Stimulated activated CD8-positive, alpha-beta memory T cell treated with anti-CD3 and anti-CD28 coated beads, Interleukin-4, amount 100 ng/mL, for 1 hour (primary cell): ENCODE measurements at regions not wholly inside any gene's neighbourhood (a gene's known extent, or its start where the extent isn't known, plus 50 kb on each side); places are given as distances from the start of the nearest gene placed in this dataset.
"Not testable (repeated sequence)": the region's sequence is repeated elsewhere in the genome, so short reads cannot be mapped to it uniquely, and the experiment has no call there.

ENCODE experiments used
- DNase-seq, 2 donors: peaks; one replicate each; pipeline ENCODE4 v3.0.0-alpha.2; 2020; ENCODE audit warnings: low read depth in 2 of 2, low spot score in 1 of 2

DNA sequence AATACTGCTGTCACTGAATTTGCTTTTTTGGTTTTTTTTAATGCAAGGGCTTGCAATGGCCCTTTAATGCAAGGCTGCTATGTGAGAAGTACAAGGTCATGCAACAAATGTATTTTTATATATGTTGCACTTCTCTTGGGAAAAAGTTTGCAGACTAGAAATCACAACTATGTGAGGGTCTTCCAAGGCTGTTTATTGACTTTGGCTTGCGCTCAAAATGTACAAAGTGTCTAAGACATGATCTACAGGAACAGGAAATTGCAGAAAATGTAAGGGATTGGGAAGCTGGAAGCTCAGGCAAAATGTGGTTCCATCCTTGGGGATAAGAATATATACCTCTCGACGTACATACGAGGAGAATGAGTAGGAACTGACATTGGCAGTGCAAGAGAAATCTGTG lies 92.2 kb upstream of the F13A1 start:
- DNase-seq, result no peak

DNA sequence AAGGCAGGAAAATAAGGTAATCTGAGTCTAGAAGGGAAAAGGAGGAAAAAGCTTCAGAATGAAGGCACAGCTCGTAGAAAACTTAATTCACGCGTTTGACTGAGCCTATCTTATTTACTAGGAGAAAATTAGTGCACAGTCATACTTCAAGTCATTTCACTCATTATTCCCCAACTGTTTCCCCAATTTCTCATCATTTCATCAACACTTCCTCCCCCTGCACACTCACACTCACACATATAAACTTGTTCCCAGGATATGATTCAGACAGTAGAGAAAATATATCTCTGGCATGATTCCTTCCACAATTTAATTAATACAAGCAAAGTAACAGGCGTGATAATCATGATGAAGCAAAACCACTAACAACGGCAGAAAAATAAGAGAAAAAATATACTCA lies 94.5 kb upstream of the F13A1 start:
- DNase-seq, result no peak

DNA sequence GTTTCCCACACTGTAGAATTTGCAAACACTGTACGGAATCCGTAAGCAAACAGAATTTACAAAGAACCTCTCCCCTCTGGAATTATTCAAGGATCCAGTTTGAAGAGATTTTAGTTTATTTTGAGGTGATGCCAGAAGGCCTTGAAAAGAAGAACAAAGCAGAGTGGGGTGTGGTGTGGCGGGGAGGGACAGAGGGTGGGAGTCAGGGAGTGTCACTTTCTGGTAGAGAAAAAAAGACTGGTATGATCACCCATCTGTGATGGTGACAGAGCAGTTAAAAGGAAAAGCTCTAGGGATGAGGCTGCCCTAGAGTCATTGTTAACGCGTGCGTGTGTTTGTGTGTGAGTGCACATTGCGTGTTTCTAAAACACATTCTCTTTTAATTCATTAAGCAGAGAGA lies 97.0 kb upstream of the F13A1 start:
- no peak for DNase-seq

DNA sequence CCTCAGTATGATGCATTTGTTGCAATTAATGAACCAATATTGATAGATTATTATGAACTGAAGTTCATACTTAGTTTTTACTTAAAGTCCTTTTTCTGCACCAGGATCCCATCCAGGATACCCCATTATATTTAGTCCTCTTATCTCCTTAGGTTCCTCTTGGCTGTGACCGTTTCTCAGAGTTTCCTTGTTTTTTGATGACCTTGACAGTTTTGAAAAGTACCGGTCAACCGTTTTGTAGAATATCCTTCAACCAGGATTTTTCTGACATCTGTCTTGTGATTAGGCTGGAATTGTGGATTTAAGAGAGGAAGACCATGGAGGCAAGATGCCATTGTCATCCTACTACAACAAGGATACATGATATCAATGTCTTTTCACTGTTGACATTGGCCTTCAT lies 98.0 kb upstream of the F13A1 start:
- no peak for DNase-seq

DNA sequence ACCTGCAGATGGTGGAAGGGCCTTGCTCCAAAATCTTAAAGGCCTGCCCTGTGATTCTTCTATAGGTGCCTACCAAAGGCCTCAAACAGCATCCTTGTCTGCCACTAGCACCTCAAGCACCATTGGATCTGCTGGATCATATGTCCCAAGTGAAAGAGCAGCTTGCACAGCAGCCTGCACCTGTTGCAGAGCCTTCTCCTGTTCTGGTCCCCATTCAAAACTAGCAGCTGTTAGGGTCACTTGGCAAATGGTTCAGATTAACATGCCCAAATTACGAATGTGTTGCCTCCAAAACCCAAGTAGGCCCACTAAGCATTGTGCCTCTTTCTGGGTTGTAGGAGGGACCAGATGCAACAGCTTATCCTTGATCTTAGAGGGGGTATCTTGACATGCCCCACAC lies 99.6 kb upstream of the F13A1 start:
- no peak for DNase-seq

DNA sequence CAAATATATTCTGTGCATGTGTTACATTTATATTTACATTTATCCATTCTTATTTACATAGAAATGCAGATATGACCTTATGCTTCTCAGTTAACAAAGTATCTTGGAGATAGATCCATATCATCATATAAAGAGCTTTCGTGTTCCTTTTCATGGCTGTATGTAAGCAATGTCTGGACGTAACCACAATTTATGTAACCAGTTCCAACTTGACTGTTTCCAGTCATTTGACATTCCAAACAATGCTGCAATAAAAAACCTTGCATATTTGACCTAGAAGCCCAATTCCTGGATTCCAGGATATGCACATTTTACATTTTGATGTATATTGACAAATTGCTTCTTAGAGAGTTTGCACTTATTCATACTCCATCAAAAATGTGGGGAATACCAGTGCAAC lies 113.7 kb upstream of the F13A1 start:
- no peak for DNase-seq

DNA sequence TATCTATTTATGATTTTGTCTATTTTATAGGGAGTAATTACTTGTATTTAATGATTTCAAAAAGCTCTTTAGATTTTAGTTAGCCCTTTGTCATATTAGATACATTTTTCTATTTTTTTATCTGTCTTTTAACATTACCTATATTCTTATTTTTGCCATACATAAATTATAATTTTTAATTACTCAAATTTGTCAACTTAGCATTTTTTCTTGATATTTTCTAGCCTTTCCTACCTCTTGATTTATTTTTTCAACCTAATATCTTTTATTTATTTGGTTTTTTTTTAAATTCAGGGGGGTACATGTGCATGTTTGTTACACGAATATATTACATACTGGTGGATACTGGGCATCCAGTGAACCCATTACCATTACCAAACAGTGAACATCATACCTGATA lies 114.3 kb upstream of the F13A1 start:
- DNase-seq, result no peak

DNA sequence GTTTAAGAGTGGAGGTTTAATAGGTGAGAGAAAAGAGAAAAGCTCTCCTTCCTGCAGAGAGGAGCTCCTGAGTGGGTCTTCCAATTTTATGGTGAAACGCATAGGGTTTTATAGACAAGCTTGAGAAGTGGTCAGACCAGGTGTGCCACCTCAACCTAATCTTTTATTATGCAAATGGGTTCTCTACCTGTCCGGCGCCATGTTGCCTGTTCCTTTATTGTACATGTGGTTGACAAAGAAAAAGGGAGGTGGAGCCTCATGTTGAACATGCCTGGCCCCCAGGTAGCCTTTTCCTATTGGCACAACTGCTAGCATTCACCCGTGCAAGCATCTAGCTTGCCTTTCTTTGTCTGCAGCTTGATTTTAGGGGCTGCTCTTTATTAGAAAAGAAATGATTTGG lies 115.9 kb upstream of the F13A1 start:
- no peak for DNase-seq

DNA sequence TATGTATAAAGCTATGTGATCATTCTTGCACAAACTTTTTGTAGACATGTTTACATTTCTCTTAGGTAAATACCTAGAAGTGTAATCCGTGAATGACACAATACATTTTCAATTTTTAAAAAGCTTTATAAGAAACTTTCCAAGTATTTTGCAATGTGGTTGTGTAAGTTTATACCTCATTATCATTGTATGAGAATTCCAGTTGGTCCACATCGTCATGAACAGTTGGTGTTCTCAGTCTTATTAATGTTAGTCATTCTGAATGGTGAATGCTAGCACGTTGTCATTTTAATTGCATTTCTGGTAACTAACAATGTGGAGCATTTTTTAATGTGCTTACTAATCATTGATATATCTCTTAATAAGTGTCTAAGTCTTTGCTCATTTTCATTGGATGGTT lies 116.5 kb upstream of the F13A1 start:
- DNase-seq, result no peak

DNA sequence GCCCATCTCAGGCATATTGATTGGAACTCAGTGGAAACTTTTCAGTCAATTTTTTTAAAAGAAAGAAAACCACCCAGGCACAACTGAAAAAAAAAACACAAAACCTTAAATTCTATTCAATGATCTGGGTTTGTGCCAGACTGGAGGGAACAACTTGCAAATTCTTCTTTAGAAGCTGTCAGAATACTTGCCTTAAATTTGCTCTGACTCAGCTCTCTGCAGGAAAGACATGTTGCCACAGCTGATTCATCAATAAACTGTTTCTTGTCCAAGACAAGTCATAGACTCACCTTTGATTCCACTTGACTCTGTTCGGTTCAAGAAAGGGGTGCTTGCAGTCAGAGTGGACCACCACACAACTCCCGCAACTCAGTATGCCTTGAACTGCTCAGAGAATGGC lies 117.8 kb upstream of the F13A1 start:
- no peak for DNase-seq

DNA sequence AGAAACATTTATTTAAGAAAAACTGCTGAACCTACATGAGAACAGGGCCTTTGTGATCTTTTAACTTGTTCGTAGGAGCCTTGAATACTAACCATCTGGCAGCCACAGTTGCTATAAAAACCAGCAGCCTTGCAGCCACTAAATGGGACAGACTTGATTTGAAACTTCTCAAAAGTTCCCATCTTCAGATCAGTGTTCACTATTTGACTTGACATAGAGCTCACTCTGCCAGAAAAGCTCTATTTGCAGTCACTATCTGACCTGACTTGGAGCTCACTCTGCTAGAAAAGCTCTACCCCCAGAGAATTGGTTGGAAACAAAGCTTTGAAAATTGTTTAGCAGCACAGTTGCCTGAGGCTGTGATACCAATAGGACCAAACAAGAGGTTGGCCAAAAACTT lies 119.3 kb upstream of the F13A1 start:
- no peak for DNase-seq

DNA sequence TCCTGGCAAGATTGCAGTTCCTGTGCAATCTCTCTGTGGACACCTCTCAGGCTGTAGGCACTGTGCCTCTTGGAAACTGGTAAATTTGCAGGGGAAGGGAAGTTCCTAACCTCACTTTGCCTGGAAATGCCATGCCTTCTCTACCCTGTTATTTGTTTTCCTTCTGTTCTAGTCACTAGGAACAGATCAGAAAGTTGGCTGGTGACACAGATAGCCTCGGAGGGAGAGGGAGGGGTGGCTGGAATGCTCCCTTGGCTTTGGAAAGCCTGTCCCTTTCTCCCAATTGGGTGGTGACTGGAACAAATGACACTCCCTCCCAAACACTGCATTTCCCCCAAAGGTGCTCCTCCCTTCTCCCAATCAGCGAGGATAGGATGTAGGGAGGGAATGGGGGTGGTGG lies 131.5 kb upstream of the F13A1 start:
- DNase-seq, result no peak

DNA sequence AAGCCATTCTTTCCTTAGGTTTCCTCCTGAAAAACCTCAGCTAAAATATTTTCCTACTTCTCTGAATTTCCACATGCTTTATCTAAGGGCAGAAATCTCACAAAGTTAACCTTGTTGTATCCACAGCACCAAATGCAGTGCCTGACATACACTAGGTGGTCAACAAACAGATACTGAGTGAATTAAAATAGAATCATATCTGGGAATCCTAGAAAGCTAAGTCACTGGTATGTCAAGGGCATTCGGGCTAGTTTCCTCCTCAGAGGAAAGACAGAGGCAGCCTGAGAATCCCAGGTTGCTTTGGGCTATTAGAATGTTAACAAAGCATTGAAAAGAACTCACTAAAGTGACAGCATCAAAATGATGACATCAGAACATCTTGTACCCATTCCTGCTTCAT lies 132.7 kb upstream of the F13A1 start:
- no peak for DNase-seq

DNA sequence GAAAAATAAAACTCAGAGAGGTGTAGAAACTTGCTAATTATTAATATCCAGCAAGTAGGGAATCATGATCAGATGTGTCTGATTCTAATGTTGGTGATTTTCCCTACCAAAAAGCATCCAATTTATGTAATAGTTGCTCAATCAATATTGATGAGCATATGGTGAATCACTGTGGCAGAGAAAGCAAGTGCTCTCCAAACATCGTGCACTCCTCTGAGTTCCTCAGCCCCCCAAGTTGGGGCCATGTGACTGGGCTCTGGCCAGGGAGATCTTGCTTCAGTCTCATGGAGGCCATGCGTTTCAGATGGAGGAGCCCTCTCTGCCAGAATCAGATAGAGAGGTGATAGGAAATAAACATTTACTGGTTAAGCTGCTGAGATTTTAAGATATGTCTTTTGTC lies 133.2 kb upstream of the LY86 start:
- DNase-seq, result no peak

DNA sequence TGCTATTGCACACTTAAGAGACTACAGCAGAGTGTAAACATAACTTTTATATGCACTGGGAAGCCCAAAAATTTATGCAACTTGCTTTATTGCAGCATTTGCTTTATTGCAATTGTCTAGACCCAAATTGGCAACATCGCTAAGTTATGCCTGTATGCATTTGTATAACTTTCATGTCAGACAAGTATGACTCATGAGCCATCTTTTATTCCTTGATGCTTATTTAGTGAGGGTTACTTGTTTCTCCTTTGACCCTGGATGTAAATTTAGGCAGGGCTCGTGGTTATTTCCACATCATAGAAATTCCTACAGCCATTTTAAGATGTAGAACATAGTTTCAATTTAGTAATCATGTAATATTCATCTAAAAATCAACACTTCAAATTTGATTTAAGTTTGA lies 130.3 kb upstream of the LY86 start:
- DNase-seq, result no peak

DNA sequence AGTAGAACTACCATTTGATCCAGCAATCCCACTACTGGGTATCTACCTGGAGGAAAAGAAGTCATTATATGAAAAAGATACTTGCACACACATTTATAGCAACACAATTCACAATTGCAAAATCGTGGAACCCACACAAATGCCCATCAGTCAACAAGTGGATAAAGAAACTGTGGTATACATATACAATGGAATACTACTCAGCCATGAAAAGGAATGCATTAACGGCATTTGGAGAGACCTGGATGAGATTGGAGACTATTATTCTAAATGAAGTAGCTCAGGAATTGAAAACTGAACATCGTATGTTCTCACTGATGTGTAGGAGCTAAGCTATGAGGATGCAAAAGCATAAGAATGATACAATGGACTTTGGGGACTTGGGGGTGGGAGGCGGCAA lies 128.6 kb upstream of the LY86 start:
- DNase-seq, result not testable (repeated sequence)

DNA sequence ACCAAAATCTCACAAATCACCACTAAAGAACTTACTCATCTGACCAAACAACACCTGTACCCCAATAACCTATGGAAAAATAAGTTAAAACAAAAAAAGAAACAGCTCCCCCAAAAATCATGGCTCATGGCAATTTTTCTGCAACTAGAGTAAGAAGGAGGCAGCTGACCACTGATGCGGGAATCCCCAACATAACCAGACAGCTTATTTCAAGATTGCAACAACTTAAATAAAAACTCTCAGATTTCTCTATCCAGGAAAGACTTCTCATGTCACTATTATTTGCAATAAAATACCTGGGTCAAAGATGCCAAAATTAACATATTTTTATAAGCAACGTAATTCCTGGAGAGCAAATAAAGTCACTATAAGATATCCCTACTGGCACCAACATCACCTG lies 128.1 kb upstream of the LY86 start:
- no peak for DNase-seq

DNA sequence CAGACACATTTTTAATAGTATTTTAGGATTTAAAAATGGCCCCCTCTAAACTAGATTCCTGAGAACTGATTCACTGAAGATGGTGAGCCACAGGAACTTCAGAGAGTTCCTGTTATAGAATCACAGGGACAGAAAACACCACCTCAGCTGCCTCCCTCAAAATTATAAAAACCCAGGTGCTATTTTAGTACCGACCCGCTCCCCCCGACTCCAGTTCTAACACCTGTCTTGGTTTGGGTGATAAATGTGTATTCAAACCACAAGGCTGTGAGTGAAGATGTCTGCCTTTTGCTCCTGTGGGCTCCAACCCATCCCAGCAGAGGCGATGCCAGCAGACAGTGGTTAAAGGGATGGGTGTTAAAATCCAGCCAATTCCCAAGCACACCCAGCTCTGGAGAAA lies 127.4 kb upstream of the LY86 start:
- DNase-seq, result no peak

DNA sequence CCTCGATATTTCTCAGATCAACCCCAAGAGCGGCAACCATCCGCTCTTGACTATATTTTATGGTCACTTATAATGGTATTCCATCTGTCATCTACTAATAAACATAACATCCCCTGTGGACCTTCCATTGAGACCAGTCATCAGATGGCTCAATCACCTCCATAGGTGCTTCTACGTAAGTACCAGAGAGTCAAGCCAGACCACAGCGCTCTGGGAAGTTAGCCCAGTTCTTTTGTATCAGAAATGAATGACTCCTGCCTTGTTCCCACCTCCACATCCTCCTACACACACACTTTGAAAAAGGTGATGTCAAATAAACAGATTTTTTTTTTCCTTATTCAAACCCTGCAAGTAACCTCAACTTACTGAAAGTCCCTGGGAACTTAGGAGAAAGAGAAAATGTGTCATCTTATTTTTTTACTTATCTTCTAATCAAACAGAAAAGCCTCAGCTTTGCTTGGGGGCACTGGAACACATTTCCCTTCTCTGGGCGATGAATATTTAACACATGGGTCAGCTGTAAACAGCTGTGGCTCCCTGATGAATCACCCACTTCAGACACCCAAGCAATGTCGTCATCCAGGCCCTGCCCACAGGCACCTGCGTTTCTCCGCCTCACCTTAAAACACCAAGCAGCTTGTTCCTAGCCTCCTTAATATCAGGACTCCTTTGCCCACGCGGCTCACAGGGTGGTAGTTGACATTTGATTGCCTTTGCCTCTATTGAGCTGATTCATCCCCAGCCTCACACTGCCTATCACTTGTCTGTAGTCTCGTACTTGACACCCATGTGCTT lies 121.4 kb upstream of the LY86 start:
- no peak for DNase-seq

DNA sequence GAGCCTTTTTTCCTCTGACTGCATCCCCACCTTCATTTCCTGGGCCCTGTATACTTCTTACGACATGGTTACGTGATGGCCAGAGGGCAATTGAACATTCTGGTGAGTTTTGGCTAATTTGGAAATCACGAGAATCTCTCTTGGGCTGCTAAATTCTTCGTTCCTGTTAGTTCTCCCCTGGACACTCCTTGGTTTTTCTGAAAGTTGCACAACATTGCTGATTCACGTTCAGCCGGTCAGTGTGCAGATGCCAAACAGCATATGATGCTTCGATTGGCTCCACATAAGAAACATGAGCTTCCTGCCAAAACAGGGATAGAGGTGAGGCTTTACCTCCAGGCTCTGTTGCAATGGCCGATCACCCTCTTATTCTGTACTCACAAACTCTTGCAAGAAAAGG lies 119.4 kb upstream of the LY86 start:
- DNase-seq, result no peak

DNA sequence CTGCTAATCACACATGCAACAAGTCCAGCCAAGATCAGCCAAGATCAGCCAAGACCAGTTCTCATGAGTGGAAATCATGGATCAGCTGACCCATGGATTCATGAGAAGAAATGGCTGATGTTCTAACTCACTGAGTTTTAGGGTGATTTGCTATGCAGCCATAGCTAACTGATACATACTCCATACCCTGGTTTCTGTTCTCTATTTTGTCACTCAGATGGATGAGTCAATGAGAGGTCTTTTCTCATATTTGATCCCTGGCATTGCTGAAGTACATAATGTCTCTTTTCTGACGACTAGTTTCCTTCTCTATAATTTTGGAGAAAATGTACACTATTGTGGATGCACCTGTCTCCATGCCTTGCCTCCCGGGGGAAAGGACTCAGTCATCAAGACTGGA lies 118.4 kb upstream of the LY86 start:
- DNase-seq, result no peak

DNA sequence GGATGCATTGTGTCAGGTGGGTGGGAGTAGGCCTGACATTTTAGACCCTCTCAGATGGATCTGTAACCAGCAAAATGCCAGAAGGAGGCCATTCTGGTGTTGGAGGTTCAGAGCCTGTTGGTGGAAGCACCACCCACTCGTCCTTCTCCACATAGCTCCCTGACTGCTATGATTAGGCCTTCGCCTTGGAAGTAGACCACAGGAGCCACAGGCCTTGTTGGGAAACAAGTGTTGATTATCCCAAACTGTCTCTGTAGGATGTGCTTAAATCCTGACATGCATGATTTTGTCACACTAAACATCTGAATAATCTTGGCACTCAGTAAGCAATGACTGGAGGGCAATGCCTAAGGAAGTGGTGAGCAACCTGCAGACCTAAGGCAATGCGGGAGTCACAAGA lies 117.2 kb upstream of the LY86 start:
- DNase-seq, result no peak

DNA sequence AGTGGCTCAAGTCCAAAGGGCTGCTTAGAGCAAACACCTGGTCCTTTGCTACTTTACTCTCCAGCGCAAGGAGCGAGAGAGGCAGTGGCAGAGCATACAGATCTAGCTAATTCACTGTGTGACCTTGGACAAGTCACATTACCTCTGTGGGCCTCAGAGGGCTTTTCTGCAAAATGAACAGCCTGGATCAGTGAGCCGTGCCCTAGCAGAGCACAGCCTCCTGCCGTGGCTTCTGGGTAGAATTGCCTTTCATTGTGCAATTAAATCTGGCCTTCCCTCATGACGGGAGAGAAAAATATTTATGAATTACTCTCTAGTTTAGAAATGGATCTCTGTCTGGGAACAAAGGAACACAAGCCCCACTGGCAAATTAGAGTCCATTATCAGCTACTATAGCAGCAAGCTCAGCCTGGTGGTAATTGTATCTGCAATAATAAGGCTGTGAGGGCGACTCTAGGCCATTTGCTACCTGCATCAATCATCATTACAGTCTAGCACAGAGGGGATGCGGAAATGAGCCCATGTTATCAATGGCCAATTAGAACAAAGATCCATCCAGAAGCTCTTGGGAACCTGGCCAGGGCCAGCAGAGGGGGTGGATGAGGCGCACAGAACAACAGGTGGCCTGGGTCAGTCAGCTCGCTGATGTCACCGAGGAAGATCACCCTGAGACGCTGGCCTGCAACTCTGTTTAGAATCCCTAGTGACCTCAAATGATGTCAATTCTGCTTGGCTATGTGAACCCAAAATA lies 114.2 kb upstream of the LY86 start:
- DNase-seq, result no peak
